CD4-positive, alpha-beta T cell treated with Interleukin-10 for 1 hour (primary cell): ENCODE measurements at regions not wholly inside any gene's neighbourhood (a gene's known extent, or its start where the extent isn't known, plus 50 kb on each side); places are given as distances from the start of the nearest gene placed in this dataset.
"Not testable (repeated sequence)": the region's sequence is repeated elsewhere in the genome, so short reads cannot be mapped to it uniquely, and the experiment has no call there.

Experiments used
- DNase-seq: peaks from one replicate; pipeline ENCODE4 v3.0.0-alpha.2; 2020

DNA sequence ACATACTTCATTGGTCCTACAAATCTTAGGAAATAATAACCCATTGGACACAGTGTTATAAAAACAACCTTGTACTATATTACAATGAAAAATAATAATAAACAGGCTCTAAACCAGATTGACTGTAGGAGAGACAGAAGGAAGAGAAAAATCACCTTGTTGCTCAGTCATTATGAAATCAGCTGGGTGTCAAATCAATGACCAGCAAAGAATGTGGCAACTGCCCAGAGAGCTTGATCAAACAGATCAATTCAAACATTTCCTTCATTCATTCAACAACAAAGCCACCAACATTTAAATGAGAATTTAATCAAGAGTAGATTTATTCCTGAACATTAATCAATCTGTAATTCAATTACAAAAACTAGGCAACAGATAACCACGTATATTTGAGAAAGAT lies 671.9 kb upstream of the CHAC2 start:
- DNase-seq: no peak

DNA sequence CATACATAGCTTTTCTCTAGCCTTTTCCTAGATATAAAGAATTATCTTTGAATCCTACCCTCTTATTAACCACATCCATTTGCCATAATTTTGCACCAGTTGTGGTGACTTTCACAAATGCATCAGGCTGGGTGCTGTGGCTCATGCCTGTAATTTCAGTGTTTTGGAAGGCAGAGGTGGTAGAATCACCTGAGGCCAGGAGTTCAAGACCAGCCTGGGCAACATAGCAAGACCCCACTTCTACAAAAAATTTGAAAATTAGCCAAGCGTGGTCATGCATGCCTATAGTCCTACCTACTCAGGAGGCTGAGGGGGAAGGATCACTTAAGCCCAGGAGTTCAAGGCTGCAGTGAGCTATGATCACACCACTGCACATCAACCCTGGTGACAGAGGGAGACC lies 672.4 kb upstream of the CHAC2 start:
- no peak for DNase-seq

- DNase-seq: no peak
These were observed 674.2 kb upstream of the CHAC2 start for GRCh38 chr2:53093355-53093754.

GRCh38 chr2:53091183-53091582 lies 676.4 kb upstream of the CHAC2 start:
- no peak for DNase-seq

DNA sequence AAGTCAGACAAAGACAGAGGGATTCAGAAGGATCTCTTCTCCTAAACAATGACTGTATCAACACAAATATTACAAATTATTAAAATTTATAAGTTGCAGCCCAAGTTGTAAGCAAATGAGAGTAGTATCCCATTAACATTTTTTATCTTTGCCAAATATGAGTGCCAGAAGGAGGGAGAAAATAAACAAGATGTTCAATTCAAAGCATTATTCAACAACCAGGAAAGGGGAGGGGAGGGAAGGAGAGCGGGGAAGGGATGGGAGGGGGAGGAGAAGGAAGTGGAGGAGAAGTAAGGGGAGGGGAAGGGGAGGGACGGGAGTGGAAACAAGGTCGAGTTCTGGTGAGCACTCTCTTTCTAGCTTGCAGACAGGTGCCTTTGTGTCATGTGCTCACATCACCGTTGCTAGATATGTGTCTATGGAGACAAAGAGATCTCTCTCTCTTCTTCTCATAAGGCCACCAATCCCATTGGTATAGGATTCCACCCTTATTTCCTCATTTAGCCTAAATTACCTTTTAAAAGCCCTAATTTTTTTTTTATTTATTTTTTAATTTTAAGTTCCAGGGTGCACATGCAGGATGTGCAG lies 679.6 kb upstream of the CHAC2 start:
- no peak for DNase-seq

GRCh38 chr2:53087262-53087873 lies 680.2 kb upstream of the CHAC2 start:
- no peak for DNase-seq

DNA sequence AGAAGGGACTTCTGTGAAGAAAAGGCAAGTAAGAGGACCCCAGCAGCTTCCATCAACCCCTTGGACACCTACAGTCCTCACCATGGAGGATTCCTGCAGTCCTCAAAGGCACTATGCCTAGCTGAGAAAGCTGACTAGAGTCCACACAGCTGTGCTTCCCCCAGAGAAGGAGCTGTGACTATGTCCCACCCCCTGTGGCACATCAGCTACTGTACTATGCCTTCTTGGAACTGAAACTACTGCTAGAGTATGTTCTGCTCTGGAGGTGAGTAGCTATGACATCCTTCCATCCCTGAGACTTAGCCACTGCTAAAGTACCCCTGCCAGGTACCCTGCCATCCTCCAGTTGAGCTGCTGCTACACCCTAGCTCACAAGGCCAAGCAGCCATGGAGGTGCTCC lies 690.2 kb upstream of the CHAC2 start:
- no peak for DNase-seq

DNA sequence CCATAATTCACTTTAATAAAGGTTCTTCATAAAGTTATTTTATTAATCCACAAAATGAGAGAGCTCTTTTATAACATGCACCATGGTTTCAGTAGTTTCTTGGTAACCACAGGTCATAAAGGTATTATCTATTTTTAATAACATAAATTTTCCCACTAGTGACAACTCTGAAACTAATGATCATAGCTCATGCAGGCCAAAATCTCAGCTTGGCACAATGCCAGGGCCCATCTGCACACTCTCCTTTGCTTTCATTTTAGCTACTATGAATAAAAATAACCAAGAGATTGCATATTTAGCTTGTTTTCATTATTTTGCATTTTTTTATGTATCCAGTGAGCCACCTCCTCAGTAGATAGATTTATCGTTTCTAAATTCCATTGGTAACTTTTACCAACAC lies 691.8 kb upstream of the CHAC2 start:
- DNase-seq: no peak

- no peak for DNase-seq
These were observed 700.1 kb upstream of the CHAC2 start for GRCh38 chr2:53067533-53067932.

- no peak for DNase-seq
These were observed 700.5 kb upstream of the CHAC2 start for GRCh38 chr2:53067056-53067455.

DNA sequence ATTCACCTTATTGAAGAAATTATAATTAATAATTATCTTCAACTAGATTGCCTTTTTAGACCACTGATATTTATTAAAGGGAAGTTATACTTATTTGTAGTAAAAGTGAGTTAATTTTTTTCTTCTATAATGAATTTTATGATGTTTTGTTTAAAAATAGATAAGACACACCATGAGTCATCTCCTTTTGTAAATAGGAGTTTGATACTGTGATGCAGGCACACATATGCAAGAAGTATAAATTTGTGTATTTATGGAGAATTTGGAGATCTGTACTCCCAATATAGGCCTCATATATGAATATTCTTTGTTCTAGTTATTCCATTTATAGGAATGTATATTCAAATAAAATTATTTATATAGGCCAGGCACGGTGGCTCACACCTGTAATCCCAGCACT lies 703.5 kb upstream of the CHAC2 start:
- no peak for DNase-seq

DNA sequence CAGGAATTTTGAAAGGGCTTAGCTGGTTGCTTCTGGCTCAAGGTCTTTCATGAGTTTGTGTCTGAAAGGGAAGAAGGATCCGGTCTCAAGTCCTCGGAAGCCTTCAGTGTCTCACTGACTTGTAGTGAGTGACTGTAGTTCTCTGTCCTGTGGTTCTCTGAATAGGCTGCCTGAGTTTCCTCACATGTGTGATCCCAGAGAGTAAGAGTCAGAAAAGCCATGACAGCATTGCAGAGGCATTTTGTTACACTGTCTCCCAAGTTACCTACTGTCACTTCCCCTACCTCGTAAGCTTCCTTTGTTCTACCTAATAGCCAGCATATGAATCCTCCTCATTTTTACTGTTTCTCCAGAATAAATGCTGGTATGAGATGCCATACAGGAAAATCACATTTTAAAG lies 709.1 kb upstream of the CHAC2 start:
- no peak for DNase-seq

GRCh38 chr2:53053937-53054336 lies 713.7 kb upstream of the CHAC2 start:
- no peak for DNase-seq

- DNase-seq: no peak
These were observed 716.4 kb upstream of the CHAC2 start for GRCh38 chr2:53051157-53051556.

DNA sequence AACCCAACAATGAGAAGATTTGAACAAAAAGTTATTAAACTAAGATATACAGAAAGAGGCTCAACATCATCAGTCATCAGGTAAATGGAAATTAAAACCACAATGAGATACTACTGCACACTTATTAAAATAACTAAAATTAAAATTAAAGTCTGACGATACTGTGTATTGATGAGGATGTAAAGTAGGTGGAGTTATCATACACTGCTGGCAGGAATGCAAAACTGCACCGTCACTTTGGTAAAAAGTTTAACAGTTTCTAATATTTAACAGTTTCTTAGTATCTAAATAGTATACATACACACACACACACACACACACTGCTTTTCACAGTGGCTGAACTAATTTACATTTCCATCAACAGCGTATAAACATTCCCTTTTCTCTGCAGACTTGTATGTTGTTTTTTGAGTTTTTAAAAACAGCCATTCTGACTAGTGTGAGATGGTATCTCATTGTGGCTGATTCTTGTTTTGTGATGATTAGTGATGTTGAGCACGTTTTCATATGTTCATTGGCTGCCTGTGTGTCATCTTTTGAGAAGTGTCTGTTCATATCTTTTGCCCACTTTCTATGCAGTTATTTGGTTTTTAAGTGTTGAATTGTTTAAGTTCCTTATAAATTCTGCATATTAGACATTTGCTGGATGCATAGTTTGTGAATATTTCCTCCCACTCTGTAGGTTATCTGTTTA lies 726.9 kb upstream of the CHAC2 start:
- no peak for DNase-seq

GRCh38 chr2:53036196-53036595 lies 731.4 kb upstream of the CHAC2 start:
- DNase-seq: no peak

DNA sequence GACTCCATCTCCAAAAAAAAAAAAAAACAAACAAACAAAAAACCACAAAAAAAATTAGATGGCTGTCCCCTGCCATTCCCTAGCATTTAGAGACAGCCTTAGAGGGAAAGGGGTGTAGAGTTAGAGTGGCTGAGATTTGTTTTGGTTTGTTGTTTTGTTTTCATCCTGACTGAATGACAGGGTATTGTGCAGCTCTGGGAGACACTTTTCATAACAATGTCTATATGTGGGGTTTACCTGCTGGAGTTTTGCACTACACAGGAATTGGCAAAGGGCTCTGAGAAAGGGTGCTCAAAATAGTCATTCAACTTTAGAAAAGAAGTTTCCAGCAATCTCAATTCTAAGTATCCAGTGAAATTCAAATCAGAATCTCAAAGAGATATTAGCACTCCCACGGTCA lies 732.5 kb upstream of the CHAC2 start:
- no peak for DNase-seq

- no peak for DNase-seq
These were observed 734.2 kb upstream of the CHAC2 start for GRCh38 chr2:53033411-53033810.

- no peak for DNase-seq
These were observed 738.7 kb upstream of the CHAC2 start for GRCh38 chr2:53028746-53029423.

GRCh38 chr2:53028225-53028624 lies 739.4 kb upstream of the CHAC2 start:
- no peak for DNase-seq

DNA sequence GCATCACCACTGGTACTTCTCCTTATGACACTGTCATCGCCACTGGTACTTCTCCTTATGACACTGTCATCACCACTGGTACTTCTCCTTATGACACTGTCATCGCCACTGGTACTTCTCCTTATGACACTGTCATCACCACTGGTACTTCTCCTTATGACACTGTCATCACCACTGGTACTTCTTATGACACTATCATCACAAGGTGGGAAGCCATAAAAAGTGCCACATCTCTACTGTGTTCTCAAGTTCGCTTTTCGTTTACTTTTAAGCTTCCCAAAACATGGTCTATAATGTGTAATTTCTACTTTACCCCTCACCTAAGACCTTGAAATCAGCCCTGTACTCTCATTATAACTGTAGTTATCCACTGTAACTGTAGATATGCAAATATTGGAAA lies 745.4 kb upstream of the CHAC2 start:
- not testable (repeated sequence) for DNase-seq

GRCh38 chr2:53021828-53022227 lies 745.8 kb upstream of the CHAC2 start:
- DNase-seq: no peak

DNA sequence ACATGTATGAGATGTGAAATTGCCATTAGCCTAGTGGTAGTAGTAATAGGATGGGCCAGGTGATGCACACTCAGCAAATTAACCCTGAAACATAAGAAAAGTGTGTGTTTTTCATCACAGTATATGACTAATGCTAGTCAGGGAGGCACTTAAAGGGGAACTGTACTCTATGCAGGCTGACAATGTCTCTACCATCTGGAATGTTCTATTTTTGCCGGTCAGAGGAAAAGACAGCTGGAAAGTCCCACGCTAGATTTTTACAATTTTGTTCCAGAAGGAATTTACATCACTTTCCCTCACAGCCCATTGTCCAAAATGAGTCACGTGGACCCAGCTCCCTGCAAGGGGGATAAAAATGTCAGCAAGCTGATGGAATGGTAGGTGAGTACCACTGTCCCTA lies 746.3 kb upstream of the CHAC2 start:
- DNase-seq: no peak

- no peak for DNase-seq
These were observed 748.7 kb upstream of the CHAC2 start for GRCh38 chr2:53018825-53019425.
